ENCODE measurements at regions not wholly inside any gene's neighbourhood (a gene's known extent, or its start where the extent isn't known, plus 50 kb on each side); places are given as distances from the start of the nearest gene placed in this dataset.

GRCh38 chr9:90469435-90469834 lies 173.2 kb downstream of the DIRAS2 start:
- Histone ChIP-seq H3K14ac (ENCODE audit: insufficient read length) (no peak overlapping the region), H3K27ac (ENCODE audit: low read depth, low read length) (no peak overlapping the region), H3K18ac (ENCODE audit: extremely low read depth, low read length) (no peak overlapping the region), H3K36me3 (ENCODE audit: control insufficient read depth in 2 of 4, insufficient read depth in 4 of 4, low read length in 3 of 4) (no peaks in the 10 kb centered on the region), H3K27me3 (replicated peaks in 1 of 4; ENCODE audit: control insufficient read depth in 3 of 4, extremely low read depth in 1 of 4, insufficient read depth in 3 of 4, low read length in 3 of 4) (no peaks in the 10 kb centered on the region), H3K4me2 (ENCODE audit: insufficient read depth in 1 of 2, low read depth in 2 of 2, low read length in 2 of 2) (no peak overlapping the region), H2AFZ (ENCODE audit: low read length) (no peak overlapping the region), H3K9me3 (ENCODE audit: insufficient read depth in 2 of 2, low read depth in 1 of 2, low read length in 1 of 2) (no peaks in the 10 kb centered on the region), H3K23me2 (ENCODE audit: low read depth, low read length) (no peaks in the 10 kb centered on the region), H3K4me1 (replicated peaks in 1 of 4; ENCODE audit: control insufficient read depth in 3 of 4, insufficient read depth in 4 of 4, low read length in 3 of 4) (no peaks in the 10 kb centered on the region), H2BK15ac (ENCODE audit: low read length) (no peak overlapping the region), H2BK120ac (replicated peaks; ENCODE audit: low read depth, low read length) (no peak overlapping the region), H4K8ac (ENCODE audit: extremely low read depth, insufficient read depth, low read length) (no peak overlapping the region), H2AK5ac (ENCODE audit: low read depth, low read length) (no peak overlapping the region), H2BK20ac (ENCODE audit: low read length) (no peak overlapping the region), H3K4ac (replicated peaks; ENCODE audit: insufficient read length, low read depth, low read length) (no peak overlapping the region), H4K91ac (replicated peaks; ENCODE audit: insufficient read length, low read length) (no peak overlapping the region), H3K79me1 (ENCODE audit: low read depth, low read length) (no peaks in the 10 kb centered on the region), H4K20me1 (replicated peaks in 1 of 2; ENCODE audit: control insufficient read depth in 1 of 2, insufficient read depth in 2 of 2, low read length in 2 of 2) (no peaks in the 10 kb centered on the region), H2BK5ac (ENCODE audit: low read depth, low read length) (no peak overlapping the region), H3K4me3 (ENCODE audit: extremely low read depth in 1 of 4, insufficient read depth in 2 of 4, low read depth in 3 of 4, low read length in 4 of 4) (no peak overlapping the region), H2BK12ac (ENCODE audit: low read depth, low read length) (no peak overlapping the region), H3K9ac (replicated peaks in 1 of 4; ENCODE audit: extremely low read depth in 1 of 4, low read depth in 3 of 4, low read length in 3 of 4) (no peak overlapping the region), H3K56ac (replicated peaks; ENCODE audit: insufficient read length, low read depth, low read length) (no peak overlapping the region), H3K23ac (ENCODE audit: insufficient read length) (no peak overlapping the region), H4K5ac (ENCODE audit: insufficient read length, low read depth, low read length) (no peak overlapping the region), H3K79me2 (ENCODE audit: control insufficient read depth in 1 of 2, insufficient read depth in 2 of 2, low read length in 2 of 2) (no peaks in the 10 kb centered on the region)
- ChIA-PET CTCF (ENCODE audit: partially characterized antibody) (interaction anchor here (0.6 kb wide), 2 partner anchors 198 to 1570 kb away, joined by 3 read pairs; no protein-coding TSS in a partner anchor), POLR2A (ENCODE audit: partially characterized antibody) (no interaction called here)
- no peak for DNase-seq (ENCODE audit: low read depth in 1 of 2, low spot score in 2 of 2)
- WGBS, 2 experiments (ENCODE audit: extremely low coverage in 1 of 2, insufficient coverage in 1 of 2, insufficient read length in 1 of 2, insufficient replicate concordance in 2 of 2, low coverage in 1 of 2, low lambda C conversion rate in 2 of 2, missing lambda C conversion rate in 1 of 2), result 90% methylated on average over 8 of the region's 8 CpGs; no CpG with 5 or more reads in 1 of the 2 experiments
- TF ChIP-seq RFX5 (IDR thresholded peaks at IDR 0.05; ENCODE audit: borderline replicate concordance, low read depth, low read length) (no peak), CBX8 (IDR thresholded peaks at IDR 0.05; ENCODE audit: borderline replicate concordance, low read depth, low read length) (no peak), CHD2 (IDR thresholded peaks at IDR 0.05; ENCODE audit: low read length) (no peak), KDM4A (IDR thresholded peaks at IDR 0.05; ENCODE audit: low read depth, low read length, severe bottlenecking) (no peak), EZH2 (IDR thresholded peaks at IDR 0.05; ENCODE audit: low read depth, low read length, severe bottlenecking) (no peak), FOSL1 (IDR thresholded peaks at IDR 0.05; ENCODE audit: insufficient read depth, low read depth, low read length) (no peak)
- FAIRE-seq, result no peak

Data from H1 (cell line).